ENCODE measurements at regions not wholly inside any gene's neighbourhood (a gene's known extent, or its start where the extent isn't known, plus 50 kb on each side); places are given as distances from the start of the nearest gene placed in this dataset.

DNA sequence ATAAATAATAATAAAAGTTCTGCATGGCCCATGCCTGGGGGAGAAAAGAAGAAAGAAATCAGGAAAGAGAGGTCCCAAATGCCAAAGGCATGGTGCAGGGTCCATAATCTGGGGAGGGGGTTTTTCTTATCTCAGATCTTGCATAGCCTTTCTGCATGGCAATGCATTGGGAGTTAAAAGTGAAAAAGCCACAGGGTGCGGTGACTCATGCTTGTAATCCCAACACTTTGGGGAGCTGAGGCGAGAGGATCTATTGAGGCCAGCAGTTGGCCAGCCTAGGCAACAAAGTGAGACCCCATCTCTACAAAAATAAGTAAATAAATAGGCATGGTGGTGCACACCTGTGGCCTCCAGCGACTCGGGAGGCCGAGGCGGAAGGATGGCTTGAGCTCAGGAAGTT is 76.8 kb upstream of the GATA2 start:
- H3K4me3 ChIP-seq (ENCODE audit: low read length), result no peak overlapping the region
- no peaks in the 10 kb centered on the region for H3K36me3 ChIP-seq (ENCODE audit: insufficient read depth, low read length)
- no peak overlapping the region for H3K4me2 ChIP-seq (ENCODE audit: low read length)
- peaks cover 63% of the 10 kb centered on the region for H3K27me3 ChIP-seq (ENCODE audit: control insufficient read depth, insufficient read depth, low read length)
- H3K4me1 ChIP-seq (ENCODE audit: control insufficient read depth, insufficient read depth, low read length), result no peaks in the 10 kb centered on the region
- no peaks in the 10 kb centered on the region for H3K9me3 ChIP-seq (replicated peaks; ENCODE audit: low read length)
- no peak overlapping the region for H3K9ac ChIP-seq (ENCODE audit: low read depth, low read length)

- H3K4me2 ChIP-seq (ENCODE audit: low read length), result no peak overlapping the region
- H3K9me3 ChIP-seq (replicated peaks; ENCODE audit: low read length), result no peaks in the 10 kb centered on the region
- H3K4me3 ChIP-seq (ENCODE audit: low read length), result no peak overlapping the region
- H3K4me1 ChIP-seq (ENCODE audit: control insufficient read depth, insufficient read depth, low read length), result no peaks in the 10 kb centered on the region
- H3K27me3 ChIP-seq (ENCODE audit: control insufficient read depth, insufficient read depth, low read length), result peaks cover 62% of the 10 kb centered on the region
- no peak overlapping the region for H3K9ac ChIP-seq (ENCODE audit: low read depth, low read length)
- H3K36me3 ChIP-seq (ENCODE audit: insufficient read depth, low read length), result no peaks in the 10 kb centered on the region
Measured at GRCh38 chr3:128568602-128569490, 75.8 kb upstream of the GATA2 start.

DNA sequence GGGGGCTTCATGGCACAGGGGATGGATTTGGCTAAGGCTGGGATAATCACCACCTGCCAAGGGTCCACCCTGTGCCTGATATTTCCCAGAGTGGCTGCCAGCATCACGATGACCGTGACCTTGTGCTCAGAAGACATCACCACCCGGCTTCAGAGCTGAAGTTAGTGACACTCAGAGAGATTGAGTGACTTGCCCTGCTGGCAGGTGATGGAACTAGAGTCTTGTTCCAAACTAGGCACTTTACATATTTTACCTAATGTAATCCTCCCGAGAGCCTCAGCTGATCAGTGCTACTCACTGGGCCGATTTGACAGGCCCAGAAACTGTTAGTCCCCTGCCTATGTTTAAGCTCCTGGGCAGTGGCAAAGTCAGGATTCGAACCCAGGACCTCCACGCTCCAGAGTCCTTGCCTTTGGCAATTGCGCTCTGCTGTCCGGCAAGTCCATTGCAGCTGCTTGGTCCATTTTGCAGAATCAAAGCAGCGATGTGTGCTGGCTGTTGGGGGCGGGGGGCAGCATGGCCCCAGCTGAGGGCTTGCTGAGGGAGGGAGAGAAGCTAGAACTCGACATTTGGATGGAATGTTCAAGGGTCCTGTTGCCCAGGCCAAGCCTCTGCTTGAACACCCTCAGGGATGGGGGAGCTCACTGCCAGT is 74.8 kb upstream of the GATA2 start:
- H3K27me3 ChIP-seq (ENCODE audit: control insufficient read depth, insufficient read depth, low read length), result peaks cover 62% of the 10 kb centered on the region
- no peaks in the 10 kb centered on the region for H3K9me3 ChIP-seq (replicated peaks; ENCODE audit: low read length)
- no peaks in the 10 kb centered on the region for H3K4me1 ChIP-seq (ENCODE audit: control insufficient read depth, insufficient read depth, low read length)
- no peak overlapping the region for H3K9ac ChIP-seq (ENCODE audit: low read depth, low read length)
- H3K4me3 ChIP-seq (ENCODE audit: low read length), result no peak overlapping the region
- H3K36me3 ChIP-seq (ENCODE audit: insufficient read depth, low read length), result no peaks in the 10 kb centered on the region
- no peak overlapping the region for H3K4me2 ChIP-seq (ENCODE audit: low read length)

DNA sequence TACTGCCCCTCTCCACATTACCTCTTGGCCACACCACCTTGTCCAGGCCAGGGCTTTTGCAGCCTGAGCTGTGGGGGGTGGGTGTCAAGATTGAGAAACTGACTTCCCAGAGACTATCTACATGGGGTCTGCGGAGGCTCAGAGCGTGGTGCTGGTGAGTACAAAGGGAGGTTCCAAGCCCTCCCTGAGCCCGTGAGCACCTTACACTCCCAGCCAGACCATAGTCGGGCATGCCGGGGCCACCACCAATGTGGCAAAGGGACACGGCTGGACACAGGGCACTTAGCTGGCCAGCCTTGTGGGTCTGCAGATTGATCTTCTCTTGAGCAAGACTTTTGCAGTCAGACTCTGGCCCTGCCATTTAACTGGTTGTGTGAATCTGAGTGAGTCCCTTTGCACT is 74.1 kb upstream of the GATA2 start:
- no peaks in the 10 kb centered on the region for H3K9me3 ChIP-seq (replicated peaks; ENCODE audit: low read length)
- no peak overlapping the region for H3K4me2 ChIP-seq (ENCODE audit: low read length)
- no peaks in the 10 kb centered on the region for H3K4me1 ChIP-seq (ENCODE audit: control insufficient read depth, insufficient read depth, low read length)
- H3K36me3 ChIP-seq (ENCODE audit: insufficient read depth, low read length), result no peaks in the 10 kb centered on the region
- H3K9ac ChIP-seq (ENCODE audit: low read depth, low read length), result no peak overlapping the region
- no peak overlapping the region for H3K4me3 ChIP-seq (ENCODE audit: low read length)
- H3K27me3 ChIP-seq (ENCODE audit: control insufficient read depth, insufficient read depth, low read length), result peaks cover 61% of the 10 kb centered on the region

GRCh38 chr3:128563439-128563838 is 70.4 kb upstream of the GATA2 start:
- Histone ChIP-seq H3K36me3 (ENCODE audit: insufficient read depth, low read length) (no peaks in the 10 kb centered on the region), H3K9me3 (replicated peaks; ENCODE audit: low read length) (no peaks in the 10 kb centered on the region), H3K27me3 (ENCODE audit: control insufficient read depth, insufficient read depth, low read length) (peaks cover 71% of the 10 kb centered on the region), H3K4me3 (ENCODE audit: low read length) (no peak overlapping the region), H3K4me1 (ENCODE audit: control insufficient read depth, insufficient read depth, low read length) (no peaks in the 10 kb centered on the region), H3K9ac (ENCODE audit: low read depth, low read length) (no peak overlapping the region), H3K4me2 (ENCODE audit: low read length) (no peak overlapping the region)

GRCh38 chr3:128561504-128561903 is 68.5 kb upstream of the GATA2 start:
- Histone ChIP-seq H3K9me3 (replicated peaks; ENCODE audit: low read length) (peaks cover 4% of the 10 kb centered on the region), H3K27me3 (ENCODE audit: control insufficient read depth, insufficient read depth, low read length) (peaks cover 75% of the 10 kb centered on the region), H3K4me1 (ENCODE audit: control insufficient read depth, insufficient read depth, low read length) (no peaks in the 10 kb centered on the region), H3K4me2 (ENCODE audit: low read length) (no peak overlapping the region), H3K4me3 (ENCODE audit: low read length) (no peak overlapping the region), H3K36me3 (ENCODE audit: insufficient read depth, low read length) (no peaks in the 10 kb centered on the region), H3K9ac (ENCODE audit: low read depth, low read length) (no peak overlapping the region)

DNA sequence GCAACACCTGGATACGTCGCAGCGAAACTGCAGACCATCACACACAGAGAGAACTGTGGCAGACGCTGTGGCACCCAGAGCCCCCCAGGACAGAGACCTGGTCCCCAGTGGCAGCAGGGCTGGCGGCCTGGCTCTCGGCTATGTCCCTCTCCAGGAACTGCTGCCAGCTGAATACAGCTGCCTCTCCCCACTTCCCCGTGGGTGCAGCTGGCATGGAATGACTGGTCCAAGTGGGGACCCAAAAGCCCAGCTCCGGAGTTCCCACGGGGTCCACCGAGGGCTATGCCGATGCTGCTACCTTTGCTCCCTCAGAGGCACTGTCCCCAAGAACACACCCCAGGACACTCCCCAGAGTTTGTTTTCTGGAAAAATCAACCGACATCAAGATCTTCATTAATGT is 67.8 kb upstream of the GATA2 start:
- H3K9me3 ChIP-seq (replicated peaks; ENCODE audit: low read length), result peaks cover 4% of the 10 kb centered on the region
- H3K9ac ChIP-seq (ENCODE audit: low read depth, low read length), result no peak overlapping the region
- H3K4me2 ChIP-seq (ENCODE audit: low read length), result no peak overlapping the region
- H3K4me1 ChIP-seq (ENCODE audit: control insufficient read depth, insufficient read depth, low read length), result no peaks in the 10 kb centered on the region
- no peak overlapping the region for H3K4me3 ChIP-seq (ENCODE audit: low read length)
- H3K36me3 ChIP-seq (ENCODE audit: insufficient read depth, low read length), result no peaks in the 10 kb centered on the region
- H3K27me3 ChIP-seq (ENCODE audit: control insufficient read depth, insufficient read depth, low read length), result peaks cover 78% of the 10 kb centered on the region

DNA sequence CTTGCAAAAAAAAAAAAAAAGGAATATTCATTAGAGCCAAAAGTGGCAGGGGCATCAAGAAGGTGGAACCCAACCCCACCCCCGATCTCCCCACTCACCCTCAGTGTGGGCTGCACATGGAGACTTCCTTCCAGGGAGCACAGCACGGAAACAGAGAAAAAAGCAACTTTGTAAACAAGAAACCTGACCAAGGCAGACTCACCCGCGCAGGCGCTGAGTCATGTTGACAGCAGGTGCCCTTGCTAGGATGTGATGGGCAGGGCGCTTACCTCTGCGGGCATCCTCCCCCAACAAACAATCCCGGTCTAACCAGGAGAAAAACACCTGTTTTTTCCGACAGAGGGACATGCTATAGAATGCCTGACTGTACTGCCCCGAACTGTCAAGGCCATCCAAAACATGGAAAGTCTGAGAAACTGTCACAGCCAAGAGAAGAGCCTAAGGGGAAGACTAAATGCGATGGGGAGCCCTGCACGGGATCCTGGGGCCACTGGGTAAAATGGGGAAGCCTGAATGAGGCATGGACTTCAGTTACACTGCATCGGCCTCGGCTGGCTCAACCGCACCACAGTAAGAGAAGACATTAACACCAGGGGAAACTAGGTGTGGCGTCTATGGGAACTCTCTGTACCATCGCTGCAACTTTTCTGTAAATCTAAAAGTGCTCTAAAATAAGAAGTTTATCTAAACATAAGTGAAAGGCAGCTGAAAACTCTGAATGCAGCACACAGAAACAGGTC is 66.7 kb upstream of the GATA2 start:
- peaks cover 4% of the 10 kb centered on the region for H3K9me3 ChIP-seq (replicated peaks; ENCODE audit: low read length)
- H3K4me3 ChIP-seq (ENCODE audit: low read length), result no peak overlapping the region
- no peaks in the 10 kb centered on the region for H3K36me3 ChIP-seq (ENCODE audit: insufficient read depth, low read length)
- peaks cover 77% of the 10 kb centered on the region for H3K27me3 ChIP-seq (ENCODE audit: control insufficient read depth, insufficient read depth, low read length)
- H3K4me2 ChIP-seq (ENCODE audit: low read length), result no peak overlapping the region
- H3K9ac ChIP-seq (ENCODE audit: low read depth, low read length), result no peak overlapping the region
- H3K4me1 ChIP-seq (ENCODE audit: control insufficient read depth, insufficient read depth, low read length), result no peaks in the 10 kb centered on the region

- H3K9me3 ChIP-seq (replicated peaks; ENCODE audit: low read length), result peaks cover 4% of the 10 kb centered on the region
- H3K4me3 ChIP-seq (ENCODE audit: low read length), result no peak overlapping the region
- H3K9ac ChIP-seq (ENCODE audit: low read depth, low read length), result no peak overlapping the region
- H3K4me2 ChIP-seq (ENCODE audit: low read length), result no peak overlapping the region
- no peaks in the 10 kb centered on the region for H3K4me1 ChIP-seq (ENCODE audit: control insufficient read depth, insufficient read depth, low read length)
- no peaks in the 10 kb centered on the region for H3K36me3 ChIP-seq (ENCODE audit: insufficient read depth, low read length)
- peaks cover 81% of the 10 kb centered on the region for H3K27me3 ChIP-seq (ENCODE audit: control insufficient read depth, insufficient read depth, low read length)
Measured at GRCh38 chr3:128557531-128558280, 64.7 kb upstream of the GATA2 start.

GRCh38 chr3:128556907-128557306 is 63.9 kb upstream of the GATA2 start:
- H3K27me3 ChIP-seq (ENCODE audit: control insufficient read depth, insufficient read depth, low read length), result peaks cover 79% of the 10 kb centered on the region
- H3K4me3 ChIP-seq (ENCODE audit: low read length), result no peak overlapping the region
- H3K9me3 ChIP-seq (replicated peaks; ENCODE audit: low read length), result peaks cover 4% of the 10 kb centered on the region
- no peak overlapping the region for H3K4me2 ChIP-seq (ENCODE audit: low read length)
- no peaks in the 10 kb centered on the region for H3K36me3 ChIP-seq (ENCODE audit: insufficient read depth, low read length)
- H3K4me1 ChIP-seq (ENCODE audit: control insufficient read depth, insufficient read depth, low read length), result no peaks in the 10 kb centered on the region
- no peak overlapping the region for H3K9ac ChIP-seq (ENCODE audit: low read depth, low read length)

DNA sequence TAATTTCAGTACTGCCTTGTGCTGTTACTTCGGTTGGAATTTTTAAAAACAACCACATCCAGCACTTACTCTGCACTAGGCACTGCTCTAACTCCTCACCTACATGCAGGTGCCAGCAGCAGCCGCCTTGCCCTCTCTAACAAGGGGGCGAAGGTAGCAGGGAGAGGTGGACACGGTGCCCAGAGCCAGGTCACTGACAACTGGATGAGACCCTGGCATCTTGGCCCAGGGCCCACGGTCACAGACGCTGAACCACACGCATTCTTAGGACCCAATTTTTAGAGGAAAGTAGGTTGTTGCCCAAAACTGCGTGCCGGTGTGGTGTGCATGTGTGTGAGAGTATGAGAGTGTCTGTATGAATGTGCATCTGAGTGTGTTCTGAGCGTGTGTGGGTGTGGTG is 63.4 kb upstream of the GATA2 start:
- Histone ChIP-seq H3K4me2 (ENCODE audit: low read length) (no peak overlapping the region), H3K4me3 (ENCODE audit: low read length) (no peak overlapping the region), H3K9ac (ENCODE audit: low read depth, low read length) (no peak overlapping the region), H3K4me1 (ENCODE audit: control insufficient read depth, insufficient read depth, low read length) (no peaks in the 10 kb centered on the region), H3K27me3 (ENCODE audit: control insufficient read depth, insufficient read depth, low read length) (peaks cover 79% of the 10 kb centered on the region), H3K36me3 (ENCODE audit: insufficient read depth, low read length) (no peaks in the 10 kb centered on the region), H3K9me3 (replicated peaks; ENCODE audit: low read length) (peaks cover 4% of the 10 kb centered on the region)

Data from skeletal muscle satellite cell (primary cell).